Astrocyte of the cerebellum (primary cell): ENCODE measurements at regions not wholly inside any gene's neighbourhood (a gene's known extent, or its start where the extent isn't known, plus 50 kb on each side); places are given as distances from the start of the nearest gene placed in this dataset.

Source experiments
- DNase-seq: peaks from one replicate; pipeline ENCODE4 v3.0.0-alpha.2; 2011; ENCODE audit warnings: low read depth
- H3K4me3 ChIP-seq: 2 replicates; pipeline ENCODE4 v1.5.1; 2011; ENCODE audit warnings: mild to moderate bottlenecking, low read depth, low read length, moderate library complexity
- in situ Hi-C: cut with HindIII; loops from 2 replicates; pipeline ENCODE4 v1.10.0; 2017; ENCODE audit warnings: low sequenced_read_pairs
- TF ChIP-seq, protein P1 (sequence below): IDR thresholded peaks from 2 replicates; pipeline ENCODE4 v1.5.1; 2012; ENCODE audit warnings: low read length, low read depth, moderate library complexity, mild to moderate bottlenecking; ENCODE audit errors: missing control alignments

- DNase-seq = peak; percentile 2
- H3K4me3 ChIP-seq = no peak overlapping the region
- TF ChIP-seq, protein P1, sequence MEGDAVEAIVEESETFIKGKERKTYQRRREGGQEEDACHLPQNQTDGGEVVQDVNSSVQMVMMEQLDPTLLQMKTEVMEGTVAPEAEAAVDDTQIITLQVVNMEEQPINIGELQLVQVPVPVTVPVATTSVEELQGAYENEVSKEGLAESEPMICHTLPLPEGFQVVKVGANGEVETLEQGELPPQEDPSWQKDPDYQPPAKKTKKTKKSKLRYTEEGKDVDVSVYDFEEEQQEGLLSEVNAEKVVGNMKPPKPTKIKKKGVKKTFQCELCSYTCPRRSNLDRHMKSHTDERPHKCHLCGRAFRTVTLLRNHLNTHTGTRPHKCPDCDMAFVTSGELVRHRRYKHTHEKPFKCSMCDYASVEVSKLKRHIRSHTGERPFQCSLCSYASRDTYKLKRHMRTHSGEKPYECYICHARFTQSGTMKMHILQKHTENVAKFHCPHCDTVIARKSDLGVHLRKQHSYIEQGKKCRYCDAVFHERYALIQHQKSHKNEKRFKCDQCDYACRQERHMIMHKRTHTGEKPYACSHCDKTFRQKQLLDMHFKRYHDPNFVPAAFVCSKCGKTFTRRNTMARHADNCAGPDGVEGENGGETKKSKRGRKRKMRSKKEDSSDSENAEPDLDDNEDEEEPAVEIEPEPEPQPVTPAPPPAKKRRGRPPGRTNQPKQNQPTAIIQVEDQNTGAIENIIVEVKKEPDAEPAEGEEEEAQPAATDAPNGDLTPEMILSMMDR = no peak
- in situ Hi-C loops = no loop called here
Measured at GRCh38 chr4:130468340-130468739, 1372.4 kb downstream of the C4orf33 start.

DNA sequence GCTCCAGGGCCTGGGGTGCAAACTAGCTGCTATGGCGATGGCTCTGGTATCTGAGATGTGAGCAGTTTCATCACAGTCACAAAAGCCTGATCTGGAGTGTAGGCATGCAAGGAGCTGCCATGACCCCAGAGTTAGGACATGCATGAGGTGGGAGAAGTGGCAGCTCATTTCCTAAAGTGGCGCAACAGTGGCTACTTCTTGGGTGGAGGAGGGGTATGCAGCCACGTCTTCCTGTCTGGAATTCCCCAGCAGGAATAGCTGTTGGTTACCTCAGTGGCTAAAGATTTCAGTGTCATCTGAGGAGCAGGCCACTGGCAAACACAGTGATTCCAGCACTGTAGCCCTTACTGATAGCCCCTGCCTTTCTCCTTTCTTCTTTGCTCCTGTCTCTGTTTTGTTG lies 1382.5 kb downstream of the C4orf33 start:
- DNase-seq = no peak
- in situ Hi-C loops = no loop called here
- H3K4me3 ChIP-seq = no peak overlapping the region
- TF ChIP-seq, protein P1 = no peak

DNA sequence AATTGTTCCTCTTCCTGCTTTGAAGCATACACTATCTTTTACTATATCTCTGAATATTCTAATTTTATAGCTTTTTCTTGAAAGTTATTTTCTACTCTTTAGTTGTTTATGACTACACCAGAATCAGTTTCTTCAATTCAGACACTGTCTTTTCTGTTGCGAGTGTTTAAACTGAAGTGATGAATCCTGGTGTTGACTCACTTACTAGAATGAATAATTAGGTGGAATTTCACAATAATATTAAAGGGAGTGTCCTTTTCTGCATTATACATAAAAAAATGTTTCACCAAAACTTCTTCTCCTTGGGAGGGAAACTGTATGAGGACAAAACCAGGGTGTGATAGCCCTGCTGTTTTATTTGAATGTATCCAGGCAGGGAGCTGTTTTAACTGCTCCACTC lies 1383.1 kb downstream of the C4orf33 start:
- in situ Hi-C loops = no loop called here
- DNase-seq = no peak
- TF ChIP-seq, protein P1 = no peak
- no peak overlapping the region for H3K4me3 ChIP-seq

- no peak overlapping the region for H3K4me3 ChIP-seq
- DNase-seq = no peak
- TF ChIP-seq, protein P1 = no peak
- in situ Hi-C loops = no loop called here
Measured at GRCh38 chr4:130479674-130480073, 1383.7 kb downstream of the C4orf33 start.

DNA sequence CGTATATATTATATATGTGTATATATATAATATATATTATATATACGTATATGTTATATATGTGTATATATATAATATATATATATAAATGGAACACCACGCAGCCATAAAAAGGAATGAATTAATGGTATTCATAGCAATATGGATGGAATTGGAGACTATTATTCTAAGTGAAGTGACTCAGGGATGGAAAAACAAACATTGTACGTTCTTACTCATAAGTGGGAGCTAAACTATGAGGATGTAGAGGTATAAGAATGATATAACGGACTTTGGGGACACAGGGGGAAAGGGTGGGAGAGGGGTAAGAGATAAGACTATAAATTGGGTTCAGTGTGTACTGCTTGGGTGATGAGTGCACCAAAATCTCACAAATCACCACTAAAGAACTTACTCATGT lies 1388.9 kb downstream of the C4orf33 start:
- in situ Hi-C loops = no loop called here
- H3K4me3 ChIP-seq = no peak overlapping the region
- no peak for DNase-seq
- TF ChIP-seq, protein P1 = no peak

DNA sequence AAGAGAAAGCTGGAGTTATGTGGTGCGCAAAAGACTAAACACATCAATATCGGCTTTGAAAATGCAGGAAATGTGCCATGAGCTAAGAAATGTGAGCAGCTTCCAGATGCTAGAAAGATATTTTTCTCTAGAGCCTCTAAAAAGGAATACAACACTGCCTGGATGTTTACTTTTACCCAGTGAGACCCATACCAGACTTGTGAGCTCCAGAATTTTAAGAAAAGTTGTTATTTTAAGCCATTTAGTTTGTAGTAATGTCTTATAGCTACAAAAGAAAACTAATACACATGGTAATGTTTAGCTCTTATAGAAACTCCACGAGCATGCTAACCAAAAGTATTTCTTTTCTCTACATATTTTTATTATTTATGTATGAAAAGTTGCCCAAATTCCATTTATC lies 1389.4 kb downstream of the C4orf33 start:
- TF ChIP-seq, protein P1 = no peak
- in situ Hi-C loops = no loop called here
- no peak for DNase-seq
- no peak overlapping the region for H3K4me3 ChIP-seq

DNA sequence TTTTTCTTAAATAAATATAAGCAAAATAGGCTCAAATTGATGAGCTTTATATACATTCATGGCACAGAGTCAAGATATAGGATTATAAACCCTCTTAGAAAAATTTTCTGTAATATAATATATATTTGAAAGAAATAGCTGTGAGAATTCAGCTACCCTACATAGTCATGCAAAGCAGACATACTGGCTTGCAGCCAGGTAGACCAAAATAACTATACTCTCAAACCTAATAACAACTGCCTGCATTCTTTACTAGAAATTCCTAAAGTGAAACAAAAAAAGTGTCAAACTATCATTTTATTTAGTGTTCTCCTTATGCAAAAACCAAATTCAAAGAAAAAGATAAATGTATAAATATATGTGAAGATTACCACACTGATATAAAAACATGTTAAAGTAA lies 1390.2 kb downstream of the C4orf33 start:
- TF ChIP-seq, protein P1 = no peak
- peak; percentile 16 for DNase-seq
- in situ Hi-C loops = no loop called here
- H3K4me3 ChIP-seq = no peak overlapping the region
